Progenitor cell of endocrine pancreas (in vitro differentiated cells): ENCODE measurements at regions not wholly inside any gene's neighbourhood (a gene's known extent, or its start where the extent isn't known, plus 50 kb on each side); places are given as distances from the start of the nearest gene placed in this dataset.

Experiments used
- DNase-seq: peaks from one replicate; pipeline ENCODE4 v3.0.0; 2021; ENCODE audit warnings: low spot score; ENCODE audit not compliant: unreplicated experiment
- H3K27ac Mint-ChIP-seq: 2 replicates; pipeline ENCODE4 v1.8.0; 2021; ENCODE audit warnings: mild to moderate bottlenecking, moderate library complexity, mixed read lengths
- H3K27me3 Mint-ChIP-seq: 2 replicates; pipeline ENCODE4 v1.8.0; 2021; ENCODE audit warnings: mixed read lengths
- H3K36me3 Mint-ChIP-seq: 2 replicates; pipeline ENCODE4 v1.8.0; 2022; ENCODE audit warnings: mixed read lengths; ENCODE audit not compliant: insufficient read depth
- H3K4me1 Mint-ChIP-seq: 2 replicates; pipeline ENCODE4 v1.8.0; 2021; ENCODE audit warnings: low read depth, mixed read lengths
- H3K4me3 Mint-ChIP-seq: 2 replicates; pipeline ENCODE4 v1.8.0; 2021; ENCODE audit warnings: low read depth, mild to moderate bottlenecking, moderate library complexity, mixed read lengths
- H3K9me3 Mint-ChIP-seq: 2 replicates; pipeline ENCODE4 v1.8.0; 2021; ENCODE audit warnings: low read depth, mixed read lengths
- CTCF ChIP-seq: fragments of 200-600 bp; sonication (generic); IDR thresholded peaks from one replicate; pipeline ENCODE4 v1.5.0; 2021; ENCODE audit warnings: antibody characterized with exemption, mild to moderate bottlenecking; ENCODE audit not compliant: unreplicated experiment

GRCh38 chr5:29882036-29882435, 1311.5 kb upstream of the CDH6 start:
- Mint-ChIP-seq H3K4me3 (no peak overlapping the region), H3K9me3 (no peaks in the 10 kb centered on the region), H3K36me3 (no peaks in the 10 kb centered on the region), H3K27ac (no peak overlapping the region), H3K27me3 (no peaks in the 10 kb centered on the region), H3K4me1 (no peaks in the 10 kb centered on the region)
- no peak for DNase-seq
- TF ChIP-seq CTCF: no peak

GRCh38 chr5:29879401-29879800, 1314.1 kb upstream of the CDH6 start:
- TF ChIP-seq CTCF: no peak
- H3K4me3 Mint-ChIP-seq: no peak overlapping the region
- no peaks in the 10 kb centered on the region for H3K36me3 Mint-ChIP-seq
- H3K9me3 Mint-ChIP-seq: no peaks in the 10 kb centered on the region
- no peak overlapping the region for H3K27ac Mint-ChIP-seq
- DNase-seq: no peak
- H3K27me3 Mint-ChIP-seq: no peaks in the 10 kb centered on the region
- no peaks in the 10 kb centered on the region for H3K4me1 Mint-ChIP-seq

GRCh38 chr5:29878599-29878998, 1314.9 kb upstream of the CDH6 start:
- Mint-ChIP-seq H3K27me3 (no peaks in the 10 kb centered on the region), H3K27ac (no peak overlapping the region), H3K36me3 (no peaks in the 10 kb centered on the region), H3K4me3 (no peak overlapping the region), H3K9me3 (no peaks in the 10 kb centered on the region), H3K4me1 (no peaks in the 10 kb centered on the region)
- TF ChIP-seq CTCF: no peak
- DNase-seq: no peak

- H3K36me3 Mint-ChIP-seq: no peaks in the 10 kb centered on the region
- H3K4me1 Mint-ChIP-seq: peaks cover 3% of the 10 kb centered on the region
- H3K27ac Mint-ChIP-seq: no peak overlapping the region
- no peak for TF ChIP-seq CTCF
- H3K4me3 Mint-ChIP-seq: no peak overlapping the region
- no peaks in the 10 kb centered on the region for H3K9me3 Mint-ChIP-seq
- no peak for DNase-seq
- no peaks in the 10 kb centered on the region for H3K27me3 Mint-ChIP-seq
Measured at GRCh38 chr5:29867155-29867554, 1326.3 kb upstream of the CDH6 start.

- peaks cover 9% of the 10 kb centered on the region for H3K9me3 Mint-ChIP-seq
- TF ChIP-seq CTCF: no peak
- no peaks in the 10 kb centered on the region for H3K4me1 Mint-ChIP-seq
- no peak overlapping the region for H3K27ac Mint-ChIP-seq
- H3K36me3 Mint-ChIP-seq: no peaks in the 10 kb centered on the region
- H3K4me3 Mint-ChIP-seq: no peak overlapping the region
- no peaks in the 10 kb centered on the region for H3K27me3 Mint-ChIP-seq
- no peak for DNase-seq
Measured at GRCh38 chr5:29853711-29854220, 1339.7 kb upstream of the CDH6 start.
